ENCODE measurements at regions not wholly inside any gene's neighbourhood (a gene's known extent, or its start where the extent isn't known, plus 50 kb on each side); places are given as distances from the start of the nearest gene placed in this dataset.

- peak; percentile 92 for TF ChIP-seq SOX5 (CRISPR knock-in tag; IDR thresholded peaks at IDR 0.05; ENCODE audit: borderline replicate concordance)
- no peak for TF ChIP-seq HOXA7 (CRISPR knock-in tag; IDR thresholded peaks at IDR 0.05)
- no peak for TF ChIP-seq AKAP8 (CRISPR knock-in tag; IDR thresholded peaks at IDR 0.05)
- TF ChIP-seq, protein P1, sequence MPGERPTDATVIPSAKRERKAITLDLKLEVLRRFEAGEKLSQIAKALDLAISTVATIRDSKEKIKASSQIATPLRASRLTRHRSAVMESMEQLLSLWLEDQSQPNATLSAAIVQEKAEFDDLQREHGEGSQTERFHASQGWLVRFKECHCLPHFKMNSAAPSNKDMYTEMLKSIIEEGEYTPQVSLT (CRISPR knock-in tag; IDR thresholded peaks at IDR 0.05; ENCODE audit: borderline replicate concordance, low read depth), result no peak
- no peak for TF ChIP-seq E2F2 (CRISPR knock-in tag; IDR thresholded peaks at IDR 0.05; ENCODE audit: borderline replicate concordance)
- no peak for TF ChIP-seq ZNF839 (CRISPR knock-in tag; IDR thresholded peaks at IDR 0.05; ENCODE audit: borderline replicate concordance)
- no peak for TF ChIP-seq NFKB2 (CRISPR knock-in tag; IDR thresholded peaks at IDR 0.05; ENCODE audit: borderline replicate concordance)
- TF ChIP-seq DNMT1 (CRISPR knock-in tag; IDR thresholded peaks at IDR 0.05), result no peak
- TF ChIP-seq TCF7L2 (IDR thresholded peaks at IDR 0.05; ENCODE audit: low read depth, low read length), result peak; percentile 84
- TF ChIP-seq IKZF1 (IDR thresholded peaks at IDR 0.05), result no peak
- TF ChIP-seq ZNF30 (CRISPR knock-in tag; IDR thresholded peaks at IDR 0.05), result no peak
- TF ChIP-seq ZNF564 (CRISPR knock-in tag; IDR thresholded peaks at IDR 0.05), result no peak
- TF ChIP-seq SIN3B (IDR thresholded peaks at IDR 0.05; ENCODE audit: low read length), result no peak
- no peak for TF ChIP-seq ZNF83 (CRISPR knock-in tag; IDR thresholded peaks at IDR 0.05; ENCODE audit: borderline replicate concordance)
- no peak for TF ChIP-seq NAIF1 (CRISPR knock-in tag; IDR thresholded peaks at IDR 0.05; ENCODE audit: borderline replicate concordance)
- no peak for TF ChIP-seq ZFYVE20 (CRISPR knock-in tag; IDR thresholded peaks at IDR 0.05; ENCODE audit: borderline replicate concordance, low read depth)
- TF ChIP-seq, protein P2, sequence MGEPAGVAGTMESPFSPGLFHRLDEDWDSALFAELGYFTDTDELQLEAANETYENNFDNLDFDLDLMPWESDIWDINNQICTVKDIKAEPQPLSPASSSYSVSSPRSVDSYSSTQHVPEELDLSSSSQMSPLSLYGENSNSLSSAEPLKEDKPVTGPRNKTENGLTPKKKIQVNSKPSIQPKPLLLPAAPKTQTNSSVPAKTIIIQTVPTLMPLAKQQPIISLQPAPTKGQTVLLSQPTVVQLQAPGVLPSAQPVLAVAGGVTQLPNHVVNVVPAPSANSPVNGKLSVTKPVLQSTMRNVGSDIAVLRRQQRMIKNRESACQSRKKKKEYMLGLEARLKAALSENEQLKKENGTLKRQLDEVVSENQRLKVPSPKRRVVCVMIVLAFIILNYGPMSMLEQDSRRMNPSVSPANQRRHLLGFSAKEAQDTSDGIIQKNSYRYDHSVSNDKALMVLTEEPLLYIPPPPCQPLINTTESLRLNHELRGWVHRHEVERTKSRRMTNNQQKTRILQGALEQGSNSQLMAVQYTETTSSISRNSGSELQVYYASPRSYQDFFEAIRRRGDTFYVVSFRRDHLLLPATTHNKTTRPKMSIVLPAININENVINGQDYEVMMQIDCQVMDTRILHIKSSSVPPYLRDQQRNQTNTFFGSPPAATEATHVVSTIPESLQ (CRISPR knock-in tag; conservative IDR thresholded peaks at IDR 0.05), result no peak
- no peak for TF ChIP-seq ZNF773 (CRISPR knock-in tag; IDR thresholded peaks at IDR 0.05; ENCODE audit: borderline replicate concordance)
- no peak; the same call in 1 of the 2 replicates for TF ChIP-seq SSRP1 (CRISPR knock-in tag; IDR thresholded peaks at IDR 0.05)
- no peak for TF ChIP-seq SRSF9 (IDR thresholded peaks at IDR 0.05; ENCODE audit: borderline replicate concordance, insufficient read depth, low read depth, low read length, poor library complexity, severe bottlenecking)
- 0 out of 2 replicates have a peak, but pooled peaks have one; percentile 6 for TF ChIP-seq ZNF644 (CRISPR knock-in tag; IDR thresholded peaks at IDR 0.05; ENCODE audit: low read depth)
- TF ChIP-seq, protein P3, sequence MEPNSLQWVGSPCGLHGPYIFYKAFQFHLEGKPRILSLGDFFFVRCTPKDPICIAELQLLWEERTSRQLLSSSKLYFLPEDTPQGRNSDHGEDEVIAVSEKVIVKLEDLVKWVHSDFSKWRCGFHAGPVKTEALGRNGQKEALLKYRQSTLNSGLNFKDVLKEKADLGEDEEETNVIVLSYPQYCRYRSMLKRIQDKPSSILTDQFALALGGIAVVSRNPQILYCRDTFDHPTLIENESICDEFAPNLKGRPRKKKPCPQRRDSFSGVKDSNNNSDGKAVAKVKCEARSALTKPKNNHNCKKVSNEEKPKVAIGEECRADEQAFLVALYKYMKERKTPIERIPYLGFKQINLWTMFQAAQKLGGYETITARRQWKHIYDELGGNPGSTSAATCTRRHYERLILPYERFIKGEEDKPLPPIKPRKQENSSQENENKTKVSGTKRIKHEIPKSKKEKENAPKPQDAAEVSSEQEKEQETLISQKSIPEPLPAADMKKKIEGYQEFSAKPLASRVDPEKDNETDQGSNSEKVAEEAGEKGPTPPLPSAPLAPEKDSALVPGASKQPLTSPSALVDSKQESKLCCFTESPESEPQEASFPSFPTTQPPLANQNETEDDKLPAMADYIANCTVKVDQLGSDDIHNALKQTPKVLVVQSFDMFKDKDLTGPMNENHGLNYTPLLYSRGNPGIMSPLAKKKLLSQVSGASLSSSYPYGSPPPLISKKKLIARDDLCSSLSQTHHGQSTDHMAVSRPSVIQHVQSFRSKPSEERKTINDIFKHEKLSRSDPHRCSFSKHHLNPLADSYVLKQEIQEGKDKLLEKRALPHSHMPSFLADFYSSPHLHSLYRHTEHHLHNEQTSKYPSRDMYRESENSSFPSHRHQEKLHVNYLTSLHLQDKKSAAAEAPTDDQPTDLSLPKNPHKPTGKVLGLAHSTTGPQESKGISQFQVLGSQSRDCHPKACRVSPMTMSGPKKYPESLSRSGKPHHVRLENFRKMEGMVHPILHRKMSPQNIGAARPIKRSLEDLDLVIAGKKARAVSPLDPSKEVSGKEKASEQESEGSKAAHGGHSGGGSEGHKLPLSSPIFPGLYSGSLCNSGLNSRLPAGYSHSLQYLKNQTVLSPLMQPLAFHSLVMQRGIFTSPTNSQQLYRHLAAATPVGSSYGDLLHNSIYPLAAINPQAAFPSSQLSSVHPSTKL (CRISPR knock-in tag; IDR thresholded peaks at IDR 0.05), result peak; percentile 94
These were observed 72.2 kb upstream of the DPT start (continued) for GRCh38 chr1:168801032-168801745.
